Mesenchymal stem cell (in vitro differentiated cells and primary cell): ENCODE measurements at regions not wholly inside any gene's neighbourhood (a gene's known extent, or its start where the extent isn't known, plus 50 kb on each side); places are given as distances from the start of the nearest gene placed in this dataset.

Experiments
- DNase-seq: peaks from one replicate; pipeline ENCODE4 v3.0.0-alpha.2; 2013
- H2AFZ ChIP-seq: one replicate; pipeline ENCODE4 v1.6.1; 2013; ENCODE audit warnings: low read depth, mild to moderate bottlenecking, control low read depth, inconsistent platforms, low read length, moderate library complexity
- H2AK5ac ChIP-seq: 2 replicates; pipeline ENCODE4 v1.6.1; 2013; ENCODE audit warnings: low read length, moderate library complexity, mild to moderate bottlenecking, inconsistent platforms; ENCODE audit not compliant: severe bottlenecking
- H2BK120ac ChIP-seq: one replicate; pipeline ENCODE4 v1.6.1; 2013; ENCODE audit warnings: low read depth, mild to moderate bottlenecking, inconsistent platforms, low read length, moderate library complexity
- H2BK12ac ChIP-seq, 2 experiments: one replicate each; pipeline ENCODE4 v1.6.1; 2013; ENCODE audit warnings: inconsistent platforms in 2 of 2, low read length in 2 of 2, mild to moderate bottlenecking in 2 of 2, moderate library complexity in 2 of 2, control low read depth in 1 of 2
- H2BK15ac ChIP-seq: one replicate; pipeline ENCODE4 v1.6.1; 2013; ENCODE audit warnings: mild to moderate bottlenecking, low read depth, inconsistent platforms; ENCODE audit not compliant: poor library complexity, severe bottlenecking
- H2BK5ac ChIP-seq: 2 replicates; pipeline ENCODE4 v1.6.1; 2013; ENCODE audit warnings: low read depth, mild to moderate bottlenecking, low read length, control low read depth, inconsistent platforms; ENCODE audit not compliant: poor library complexity, severe bottlenecking
- H3K14ac ChIP-seq, 2 experiments: one replicate each; pipeline ENCODE4 v1.6.1; 2013; ENCODE audit warnings: inconsistent platforms in 2 of 2, low read length in 2 of 2, control low read depth in 1 of 2, mild to moderate bottlenecking in 1 of 2, moderate library complexity in 1 of 2
- H3K18ac ChIP-seq, 2 experiments: one replicate each; pipeline ENCODE4 v1.6.1; 2013; ENCODE audit warnings: inconsistent platforms in 2 of 2, low read length in 2 of 2, control low read depth in 1 of 2, low read depth in 1 of 2, mild to moderate bottlenecking in 1 of 2
- H3K23ac ChIP-seq, 2 experiments: one replicate each; pipeline ENCODE4 v1.6.1; 2013; ENCODE audit warnings: inconsistent platforms in 2 of 2, low read length in 2 of 2, mild to moderate bottlenecking in 2 of 2, moderate library complexity in 2 of 2, control low read depth in 1 of 2
- H3K27ac ChIP-seq: 2 replicates; pipeline ENCODE4 v1.5.1; 2013; ENCODE audit warnings: mild to moderate bottlenecking, moderate library complexity, low read length, control low read depth, inconsistent platforms; ENCODE audit not compliant: poor library complexity, severe bottlenecking
- H3K27me3 ChIP-seq, 2 experiments: 2 replicates each; pipeline versions ENCODE4 v1.6.1 to v1.7.0; 2013; ENCODE audit warnings: low read length in 2 of 2, mild to moderate bottlenecking in 2 of 2, moderate library complexity in 2 of 2, control low read depth in 1 of 2, inconsistent platforms in 1 of 2; ENCODE audit not compliant: control insufficient read depth in 1 of 2, insufficient read depth in 1 of 2
- H3K36me3 ChIP-seq, 2 experiments: 2 replicates each; pipeline versions ENCODE4 v1.6.1 to v1.7.0; 2013; ENCODE audit warnings: low read length in 2 of 2, control low read depth in 1 of 2, inconsistent platforms in 1 of 2, low read depth in 1 of 2, mild to moderate bottlenecking in 1 of 2; ENCODE audit not compliant: insufficient read depth in 2 of 2, control insufficient read depth in 1 of 2
- H3K4ac ChIP-seq, 2 experiments: one replicate each; pipeline ENCODE4 v1.6.1; 2013; ENCODE audit warnings: inconsistent platforms in 2 of 2, low read length in 2 of 2, mild to moderate bottlenecking in 2 of 2, moderate library complexity in 2 of 2, control low read depth in 1 of 2, low read depth in 1 of 2
- H3K4me1 ChIP-seq: 2 replicates; pipeline ENCODE4 v1.6.1; 2013; ENCODE audit warnings: low read depth, low read length, control low read depth; ENCODE audit not compliant: control insufficient read depth, insufficient read depth
- H3K4me2 ChIP-seq: 2 replicates; pipeline ENCODE4 v1.6.1; 2013; ENCODE audit warnings: low read length, mild to moderate bottlenecking, inconsistent platforms; ENCODE audit not compliant: poor library complexity, severe bottlenecking
- H3K4me3 ChIP-seq, 2 experiments: 2 replicates each; pipeline versions ENCODE4 v1.5.1 to v1.7.0; 2013; ENCODE audit warnings: low read length in 2 of 2, mild to moderate bottlenecking in 2 of 2, control low read depth in 1 of 2, low read depth in 1 of 2; ENCODE audit not compliant: insufficient read depth in 1 of 2
- H3K79me1 ChIP-seq: replicated peaks from 2 replicates; pipeline ENCODE4 v1.6.1; 2013; ENCODE audit warnings: mild to moderate bottlenecking, control low read depth, low read length, inconsistent platforms; ENCODE audit not compliant: poor library complexity, severe bottlenecking
- H3K9ac ChIP-seq: 2 replicates; pipeline ENCODE4 v1.7.0; 2013; ENCODE audit warnings: mild to moderate bottlenecking, low read length, moderate library complexity
- H3K9me3 ChIP-seq: 2 replicates; pipeline ENCODE4 v1.7.0; 2013; ENCODE audit warnings: mild to moderate bottlenecking, low read length; ENCODE audit not compliant: control insufficient read depth
- H4K8ac ChIP-seq: one replicate; pipeline ENCODE4 v1.6.1; 2013; ENCODE audit warnings: inconsistent platforms, mild to moderate bottlenecking, low read length, moderate library complexity
- H4K91ac ChIP-seq: one replicate; pipeline ENCODE4 v1.6.1; 2013; ENCODE audit warnings: mild to moderate bottlenecking, low read length, inconsistent platforms
- WGBS: methylation state at CpG from one replicate; pipeline ENCODE4 v1.1.7; 2013; ENCODE audit warnings: mixed read lengths; 5-methylcytosine and 5-hydroxymethylcytosine counted together

DNA sequence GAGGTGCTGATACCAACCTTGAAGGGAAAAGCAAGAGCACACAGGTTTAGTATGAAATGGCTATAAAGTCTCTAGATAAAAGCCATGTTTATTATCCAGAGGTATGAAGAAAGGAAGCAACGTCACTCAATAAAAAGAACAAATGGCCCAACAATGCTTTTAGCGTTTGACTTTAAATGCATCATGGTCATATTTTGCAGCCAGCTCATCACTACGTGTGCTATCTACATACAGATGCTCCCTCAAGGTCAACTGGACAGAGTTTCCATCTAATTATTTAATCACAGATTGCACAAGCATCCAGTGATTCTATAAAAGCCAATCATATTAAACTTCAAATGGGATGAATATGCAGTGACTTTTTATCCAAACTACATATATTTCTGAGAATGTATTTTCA lies 127.6 kb upstream of the SYNDIG1 start:
- Histone ChIP-seq H3K4me2 (no peak overlapping the region), H4K91ac (no peak overlapping the region)
- 75% methylated on average over 3 of the region's 3 CpGs for WGBS

GRCh38 chr20:24340933-24341332 lies 128.5 kb upstream of the SYNDIG1 start:
- Histone ChIP-seq H2BK120ac (no peak overlapping the region), H3K4me2 (no peak overlapping the region), H3K4ac (no peak overlapping the region), H3K27ac (no peak overlapping the region), H3K36me3 (no peaks in the 10 kb centered on the region), H3K14ac (no peak overlapping the region), H3K4me3 (no peak overlapping the region), H3K23ac (no peak overlapping the region), H4K91ac (no peak overlapping the region), H2AFZ (no peak overlapping the region), H2BK12ac (no peak overlapping the region), H3K4me1 (peaks cover 7% of the 10 kb centered on the region), H2AK5ac (no peak overlapping the region), H3K18ac (no peak overlapping the region), H2BK5ac (no peak overlapping the region), H2BK15ac (no peak overlapping the region), H3K79me1 (no peaks in the 10 kb centered on the region), H3K9ac (no peak overlapping the region), H3K9me3 (no peaks in the 10 kb centered on the region), H4K8ac (no peak overlapping the region), H3K27me3 (no peaks in the 10 kb centered on the region)
- no peak for DNase-seq
- 93% methylated on average over 2 of the region's 2 CpGs for whole genome bisulfite sequencing

More for the DNA sequence above, 127.6 kb upstream of the SYNDIG1 start:
- no peak overlapping the region for H3K18ac ChIP-seq
- H3K23ac ChIP-seq: no peak overlapping the region
- H3K4me3 ChIP-seq: no peak overlapping the region
- H2BK15ac ChIP-seq: no peak overlapping the region
- no peaks in the 10 kb centered on the region for H3K27me3 ChIP-seq
- H3K36me3 ChIP-seq: no peaks in the 10 kb centered on the region
- no peak overlapping the region for H2BK120ac ChIP-seq
- H3K9me3 ChIP-seq: no peaks in the 10 kb centered on the region
- no peak overlapping the region for H3K27ac ChIP-seq
- peaks cover 7% of the 10 kb centered on the region for H3K4me1 ChIP-seq
- no peak overlapping the region for H3K14ac ChIP-seq
- H2BK5ac ChIP-seq: no peak overlapping the region
- no peak for DNase-seq
- no peak overlapping the region for H4K8ac ChIP-seq
- H2BK12ac ChIP-seq: no peak overlapping the region
- H2AFZ ChIP-seq: no peak overlapping the region
- H2AK5ac ChIP-seq: no peak overlapping the region
- H3K79me1 ChIP-seq: no peaks in the 10 kb centered on the region
- H3K4ac ChIP-seq: no peak overlapping the region
- H3K9ac ChIP-seq: no peak overlapping the region

DNA sequence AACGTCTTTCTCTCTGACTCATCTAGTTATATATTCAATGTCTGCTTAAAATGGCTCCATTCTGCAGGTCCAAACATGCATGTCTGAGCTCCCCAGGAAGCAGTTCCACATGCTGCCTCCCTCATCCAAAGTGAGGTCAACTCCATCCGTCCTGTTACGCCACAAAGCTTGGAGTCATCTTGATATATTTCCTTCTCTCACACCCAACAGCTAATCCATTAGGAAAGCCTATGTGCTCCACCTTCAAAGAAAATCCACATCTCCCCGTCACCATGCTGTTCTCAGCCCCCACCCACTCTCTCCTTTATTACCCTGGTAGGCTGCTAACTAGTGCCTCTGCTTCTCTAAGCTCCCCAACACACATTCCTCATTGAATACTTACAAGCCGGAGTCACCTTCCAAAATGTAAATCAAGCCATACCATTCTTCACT lies 130.2 kb upstream of the SYNDIG1 start:
- 75% methylated on average over 5 of the region's 5 CpGs for WGBS
- no peak overlapping the region for H3K27ac ChIP-seq

GRCh38 chr20:24337551-24337950 lies 131.9 kb upstream of the SYNDIG1 start:
- Histone ChIP-seq H4K91ac (no peak overlapping the region), H3K4ac (no peak overlapping the region), H3K79me1 (no peaks in the 10 kb centered on the region), H3K4me3 (no peak overlapping the region), H3K9me3 (no peaks in the 10 kb centered on the region), H3K14ac (no peak overlapping the region), H2AFZ (no peak overlapping the region), H3K36me3 (no peaks in the 10 kb centered on the region), H3K23ac (no peak overlapping the region), H3K27ac (no peak overlapping the region), H2BK5ac (no peak overlapping the region), H3K18ac (no peak overlapping the region), H4K8ac (no peak overlapping the region), H2BK15ac (no peak overlapping the region), H2BK120ac (no peak overlapping the region), H2BK12ac (no peak overlapping the region), H3K9ac (no peak overlapping the region), H2AK5ac (no peak overlapping the region), H3K27me3 (peaks cover 0 to 2% of the 10 kb centered on the region in 2 experiments), H3K4me1 (peaks cover 7% of the 10 kb centered on the region), H3K4me2 (no peak overlapping the region)
- no peak for DNase-seq
- WGBS: 79% methylated on average over 4 of the region's 5 CpGs

More for the DNA sequence above, 130.2 kb upstream of the SYNDIG1 start:
- H3K9me3 ChIP-seq: no peaks in the 10 kb centered on the region
- no peak overlapping the region for H4K8ac ChIP-seq
- H2BK15ac ChIP-seq: no peak overlapping the region
- no peaks in the 10 kb centered on the region for H3K27me3 ChIP-seq
- H2BK120ac ChIP-seq: no peak overlapping the region
- H3K79me1 ChIP-seq: no peaks in the 10 kb centered on the region
- H3K9ac ChIP-seq: no peak overlapping the region
- H2AK5ac ChIP-seq: no peak overlapping the region
- no peak for DNase-seq
- H3K23ac ChIP-seq: no peak overlapping the region
- no peak overlapping the region for H3K4me3 ChIP-seq
- H3K4ac ChIP-seq: no peak overlapping the region
- H3K14ac ChIP-seq: no peak overlapping the region
- no peak overlapping the region for H2BK5ac ChIP-seq
- H3K4me2 ChIP-seq: no peak overlapping the region
- H3K18ac ChIP-seq: no peak overlapping the region
- H2AFZ ChIP-seq: no peak overlapping the region
- H3K36me3 ChIP-seq: no peaks in the 10 kb centered on the region
- H3K4me1 ChIP-seq: peaks cover 7% of the 10 kb centered on the region
- no peak overlapping the region for H4K91ac ChIP-seq
- H2BK12ac ChIP-seq: no peak overlapping the region
